HepG2 (cell line): ENCODE measurements at regions not wholly inside any gene's neighbourhood (a gene's known extent, or its start where the extent isn't known, plus 50 kb on each side); places are given as distances from the start of the nearest gene placed in this dataset.

Experiments used
- ATAC-seq: fragments of 200-7000 bp; cut with Tn5 transposase; 3 replicates; pipeline ENCODE4 v1.9.1; 2020; ENCODE audit warnings: mild to moderate bottlenecking, moderate library complexity
- BruUV-seq: library from RNA; stranded (reverse); fragments of 400-500 nt; replicated peaks from 2 replicates; lab custom pipeline; 2021; lab: Mats Ljungman, UMichigan
- CTCF ChIA-PET: fragments of 300-600 bp; formaldehyde crosslinking; extraction: SDS; loops from one replicate; lab custom pipeline; 2021; ENCODE audit warnings: low total read pairs, inconsistent platforms, low intra/inter-chr PET ratio; lab: Yijun Ruan, JAX
- POLR2A ChIA-PET: fragments of 350-600 bp; sonication (Branson Sonifier 250); formaldehyde crosslinking; loops from one replicate; lab custom pipeline; 2020; ENCODE audit warnings: antibody characterized with exemption, inconsistent platforms; lab: Yijun Ruan, JAX
- DNase-seq: peaks from one replicate; pipeline ENCODE4 v3.0.0-alpha.2; 2015; ENCODE audit warnings: low spot score
- FAIRE-seq: peaks from 3 replicates; lab custom pipeline; 2011; peaks lifted over from hg19 to GRCh38; lab: Jason Lieb, UNC
- H2AFZ ChIP-seq: one replicate; pipeline ENCODE4 v1.6.1; 2011; ENCODE audit warnings: low read length, inconsistent platforms
- H3K27ac ChIP-seq: fragments of 300-600 bp; 3 replicates; pipeline ENCODE4 v1.8.0; 2011; ENCODE audit warnings: mixed run types, mild to moderate bottlenecking, mixed read lengths, low read length, inconsistent platforms; ENCODE audit not compliant: insufficient read depth; ENCODE audit errors: extremely low read length
- H3K27me3 ChIP-seq, 2 experiments: fragments of 200-600 bp in 1 of 2; 2 replicates in 1 of 2; 3 replicates in 1 of 2; pipeline versions ENCODE4 v1.6.0 to v1.8.0; 2011; ENCODE audit warnings: low read length in 2 of 2, mild to moderate bottlenecking in 2 of 2, moderate library complexity in 2 of 2, inconsistent platforms in 1 of 2; ENCODE audit not compliant: insufficient read depth in 2 of 2, control insufficient read depth in 1 of 2
- H3K36me3 ChIP-seq, 2 experiments: fragments of 200-600 bp in 1 of 2; replicated peaks in 1 of 2; 2 replicates in 1 of 2; 3 replicates in 1 of 2; pipeline versions ENCODE4 v1.5.1 to v1.8.0; 2011; ENCODE audit warnings: low read length in 2 of 2, inconsistent platforms in 1 of 2; ENCODE audit not compliant: insufficient read depth in 2 of 2, control insufficient read depth in 1 of 2
- H3K4me1 ChIP-seq: 2 replicates; pipeline ENCODE4 v1.5.1; 2012; ENCODE audit warnings: low read length, inconsistent platforms; ENCODE audit not compliant: insufficient read depth
- H3K4me2 ChIP-seq: 2 replicates; pipeline ENCODE4 v1.6.0; 2011; ENCODE audit warnings: low read depth, low read length, inconsistent platforms
- H3K4me3 ChIP-seq, 3 experiments: fragments of 200-600 bp in 1 of 3; sonication (generic), shearing (Covaris generic) in 1 of 3; replicated peaks in 1 of 3; 2 replicates each; pipeline ENCODE4 v1.5.1; 2011 to 2016; ENCODE audit warnings: low read length in 3 of 3, inconsistent platforms in 2 of 3, low read depth in 2 of 3, mild to moderate bottlenecking in 2 of 3, control low read depth in 1 of 3, mixed read lengths in 1 of 3; ENCODE audit not compliant: insufficient read depth in 1 of 3
- H3K79me2 ChIP-seq: one replicate; pipeline ENCODE4 v1.6.1; 2011; ENCODE audit warnings: low read length, inconsistent platforms; ENCODE audit not compliant: insufficient read depth
- H3K9ac ChIP-seq: 2 replicates; pipeline ENCODE4 v1.6.0; 2011; ENCODE audit warnings: mild to moderate bottlenecking, low read depth, low read length, inconsistent platforms; ENCODE audit not compliant: insufficient read depth
- H3K9me3 ChIP-seq: 2 replicates; pipeline ENCODE4 v1.5.1; 2012; ENCODE audit warnings: mild to moderate bottlenecking, low read length
- H4K20me1 ChIP-seq: 2 replicates; pipeline ENCODE4 v1.6.0; 2011; ENCODE audit warnings: inconsistent platforms, mild to moderate bottlenecking, low read length, moderate library complexity; ENCODE audit not compliant: insufficient read depth
- ATAD3A ChIP-seq: sonication (generic); formaldehyde crosslinking; IDR thresholded peaks from 2 replicates; pipeline ENCODE4 v1.4.0; 2020; ENCODE audit warnings: missing genetic modification reagents
- BRD4 ChIP-seq: sonication (generic); formaldehyde crosslinking; IDR thresholded peaks from 2 replicates; pipeline ENCODE4 v1.4.0; 2020; ENCODE audit warnings: missing genetic modification reagents
- DPF2 ChIP-seq: sonication (generic); formaldehyde crosslinking; IDR thresholded peaks from 2 replicates; pipeline ENCODE4 v1.4.0; 2020; ENCODE audit warnings: mild to moderate bottlenecking, low read depth, missing genetic modification reagents, borderline replicate concordance
- GABPA ChIP-seq, 2 experiments: IDR thresholded peaks; 2 replicates each; pipeline ENCODE4 v1.6.1; 2011 to 2016; ENCODE audit warnings: low read depth in 2 of 2, low read length in 1 of 2, missing biosample characterization in 1 of 2, missing genetic modification characterization in 1 of 2
- IRF1 ChIP-seq: sonication (generic); formaldehyde crosslinking; IDR thresholded peaks from 2 replicates; pipeline ENCODE4 v1.4.0; 2020; ENCODE audit warnings: low read depth, mild to moderate bottlenecking, missing genetic modification reagents
- MBD4 ChIP-seq: IDR thresholded peaks from 2 replicates; pipeline ENCODE4 v1.6.1; 2012; ENCODE audit warnings: low read length, inconsistent platforms, borderline replicate concordance
- MTF2 ChIP-seq: sonication (generic); formaldehyde crosslinking; IDR thresholded peaks from 2 replicates; pipeline ENCODE4 v1.5.0; 2020; ENCODE audit warnings: missing genetic modification reagents, borderline replicate concordance
- NCOA2 ChIP-seq: sonication (generic); formaldehyde crosslinking; IDR thresholded peaks from 2 replicates; pipeline ENCODE4 v1.8.0; 2022; ENCODE audit warnings: inconsistent platforms
- NFRKB ChIP-seq: fragments of 450-650 bp; IDR thresholded peaks from 2 replicates; pipeline ENCODE4 v1.6.1; 2017
- POLR2AphosphoS2 ChIP-seq: IDR thresholded peaks from 2 replicates; pipeline ENCODE4 v1.6.1; 2011; ENCODE audit warnings: low read depth, low read length, improper control_type of control experiment
- TCF12 ChIP-seq, 2 experiments: fragments of 450-650 bp in 1 of 2; sonication (generic) in 1 of 2; formaldehyde crosslinking in 1 of 2; IDR thresholded peaks; 2 replicates each; pipeline versions ENCODE4 v1.6.1 to v1.8.0; 2017 to 2022; ENCODE audit warnings: antibody characterized with exemption in 1 of 2, mild to moderate bottlenecking in 1 of 2, missing genetic modification reagents in 1 of 2, moderate library complexity in 1 of 2
- ZBTB42 ChIP-seq: sonication (generic); formaldehyde crosslinking; IDR thresholded peaks from 2 replicates; pipeline ENCODE4 v1.5.0; 2020; ENCODE audit warnings: mild to moderate bottlenecking, missing genetic modification reagents
- ZFP90 ChIP-seq: sonication (generic); formaldehyde crosslinking; IDR thresholded peaks from 2 replicates; pipeline ENCODE4 v1.8.0; 2022; ENCODE audit warnings: missing genetic modification reagents, mild to moderate bottlenecking, inconsistent platforms, borderline replicate concordance
- ZMYM2 ChIP-seq: sonication (generic); formaldehyde crosslinking; IDR thresholded peaks from 2 replicates; pipeline ENCODE4 v1.8.0; 2022; ENCODE audit warnings: mild to moderate bottlenecking, missing genetic modification reagents
- ZNF503 ChIP-seq: sonication (generic); formaldehyde crosslinking; IDR thresholded peaks from 2 replicates; pipeline ENCODE4 v1.4.0; 2020; ENCODE audit warnings: missing genetic modification reagents
- ZNF775 ChIP-seq: sonication (generic); formaldehyde crosslinking; IDR thresholded peaks from 2 replicates; pipeline ENCODE4 v1.4.0; 2020; ENCODE audit warnings: missing genetic modification reagents, mild to moderate bottlenecking, moderate library complexity, borderline replicate concordance
- WGBS: methylation state at CpG from one replicate; pipeline ENCODE4 v1.1.6; 2017; ENCODE audit warnings: low lambda C conversion rate; 5-methylcytosine and 5-hydroxymethylcytosine counted together
- in situ Hi-C: cut with HindIII; loops from 2 replicates; pipeline ENCODE4 v1.10.0; 2017; ENCODE audit warnings: low pct_unique_long_range_greater_than_20kb; ENCODE audit not compliant: extremely low pct_ligation_motif_present
- intact Hi-C: fragments of 100-400 bp; cut with micrococcal nuclease; formaldehyde crosslinking; loops from one replicate; pipeline ENCODE4 v1.10.0; 2022; ENCODE audit not compliant: unreplicated experiment
- TF ChIP-seq, protein P1 (sequence below): fragments of 450-650 bp; IDR thresholded peaks from 2 replicates; pipeline ENCODE4 v1.6.1; 2017; ENCODE audit warnings: mild to moderate bottlenecking

DNA sequence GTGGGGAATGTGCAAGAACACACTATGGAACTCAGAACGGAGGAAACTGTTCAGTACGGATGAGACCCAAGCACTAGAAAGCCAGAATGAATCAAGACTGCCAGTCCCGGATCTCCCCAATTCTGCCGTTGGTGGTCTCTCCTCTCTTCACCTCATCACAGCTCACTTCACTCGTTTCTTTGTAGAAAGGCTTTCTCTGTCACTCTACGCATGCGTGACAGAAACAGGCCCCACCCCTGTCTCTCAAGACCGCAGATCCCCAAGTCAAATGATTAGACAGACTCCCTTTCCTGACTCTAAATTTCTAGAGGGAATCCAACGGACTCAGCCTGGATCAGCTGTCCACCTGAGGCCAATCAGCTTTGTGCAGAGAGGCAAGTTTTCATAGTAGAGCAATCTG lies 505.7 kb upstream of the ADAMTS9 start:
- H2AFZ ChIP-seq, result no peak overlapping the region
- TF ChIP-seq NCOA2 (CRISPR knock-in tag), result no peak
- TF ChIP-seq ZFP90 (CRISPR knock-in tag), result no peak
- no peak for TF ChIP-seq ATAD3A
- no peak for TF ChIP-seq ZMYM2 (CRISPR knock-in tag)
- no peak for TF ChIP-seq BRD4 (CRISPR knock-in tag)
- TF ChIP-seq ZBTB42 (CRISPR knock-in tag), result no peak
- TF ChIP-seq GABPA (IDR thresholded peaks at IDR 0.05; ENCODE audit: low read depth, low read length), result no peak
- TF ChIP-seq GABPA (CRISPR knock-in tag; IDR thresholded peaks at IDR 0.05; ENCODE audit: low read depth), result no peak
- TF ChIP-seq ZNF775 (CRISPR knock-in tag), result no peak
- TF ChIP-seq MBD4, result no peak
- TF ChIP-seq ZNF503 (CRISPR knock-in tag), result no peak
- TF ChIP-seq NFRKB, result no peak
- TF ChIP-seq DPF2, result no peak
- TF ChIP-seq TCF12 (IDR thresholded peaks at IDR 0.05), result no peak
- no peak for TF ChIP-seq TCF12 (CRISPR knock-in tag; IDR thresholded peaks at IDR 0.05)
- TF ChIP-seq, protein P1, sequence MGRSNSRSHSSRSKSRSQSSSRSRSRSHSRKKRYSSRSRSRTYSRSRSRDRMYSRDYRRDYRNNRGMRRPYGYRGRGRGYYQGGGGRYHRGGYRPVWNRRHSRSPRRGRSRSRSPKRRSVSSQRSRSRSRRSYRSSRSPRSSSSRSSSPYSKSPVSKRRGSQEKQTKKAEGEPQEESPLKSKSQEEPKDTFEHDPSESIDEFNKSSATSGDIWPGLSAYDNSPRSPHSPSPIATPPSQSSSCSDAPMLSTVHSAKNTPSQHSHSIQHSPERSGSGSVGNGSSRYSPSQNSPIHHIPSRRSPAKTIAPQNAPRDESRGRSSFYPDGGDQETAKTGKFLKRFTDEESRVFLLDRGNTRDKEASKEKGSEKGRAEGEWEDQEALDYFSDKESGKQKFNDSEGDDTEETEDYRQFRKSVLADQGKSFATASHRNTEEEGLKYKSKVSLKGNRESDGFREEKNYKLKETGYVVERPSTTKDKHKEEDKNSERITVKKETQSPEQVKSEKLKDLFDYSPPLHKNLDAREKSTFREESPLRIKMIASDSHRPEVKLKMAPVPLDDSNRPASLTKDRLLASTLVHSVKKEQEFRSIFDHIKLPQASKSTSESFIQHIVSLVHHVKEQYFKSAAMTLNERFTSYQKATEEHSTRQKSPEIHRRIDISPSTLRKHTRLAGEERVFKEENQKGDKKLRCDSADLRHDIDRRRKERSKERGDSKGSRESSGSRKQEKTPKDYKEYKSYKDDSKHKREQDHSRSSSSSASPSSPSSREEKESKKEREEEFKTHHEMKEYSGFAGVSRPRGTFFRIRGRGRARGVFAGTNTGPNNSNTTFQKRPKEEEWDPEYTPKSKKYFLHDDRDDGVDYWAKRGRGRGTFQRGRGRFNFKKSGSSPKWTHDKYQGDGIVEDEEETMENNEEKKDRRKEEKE, result no peak
- TF ChIP-seq IRF1, result no peak
- TF ChIP-seq MTF2 (CRISPR knock-in tag), result no peak
- TF ChIP-seq POLR2AphosphoS2, result no peak
- TF ChIP-seq, all 625 proteins: peak for 0
- ATAC-seq, result no peak
- no peaks in the 10 kb centered on the region for H3K4me1 ChIP-seq
- CTCF ChIA-PET, result no interaction called here
- H3K79me2 ChIP-seq, result no peaks in the 10 kb centered on the region
- no peak overlapping the region for H3K4me2 ChIP-seq
- BruUV-seq, result no TSS peak
- no peak overlapping the region for H3K27ac ChIP-seq
- no peak overlapping the region for H3K9ac ChIP-seq
- H3K9me3 ChIP-seq, result no peaks in the 10 kb centered on the region
- H3K4me3 ChIP-seq, result no peak overlapping the region
- intact Hi-C loops, result no loop called here
- H3K27me3 ChIP-seq, result peaks cover 0 to 2% of the 10 kb centered on the region in 2 experiments; a peak in 1 of 5 replicates
- H4K20me1 ChIP-seq, result no peaks in the 10 kb centered on the region
- no peak for FAIRE-seq
- POLR2A ChIA-PET, result no interaction called here
- no peak for DNase-seq
- WGBS, result 61% methylated on average over 9 of the region's 9 CpGs
- no peaks in the 10 kb centered on the region for H3K36me3 ChIP-seq
- in situ Hi-C loops, result no loop called here
